ENCODE measurements at regions not wholly inside any gene's neighbourhood (a gene's known extent, or its start where the extent isn't known, plus 50 kb on each side); places are given as distances from the start of the nearest gene placed in this dataset.

GRCh38 chr7:124633740-124634139, 131.9 kb downstream of the GPR37 start:
- H3K27ac ChIP-seq (ENCODE audit: low read depth, low read length) = no peak overlapping the region
- H3K23me2 ChIP-seq (ENCODE audit: low read depth, low read length) = no peaks in the 10 kb centered on the region
- H3K9ac ChIP-seq (replicated peaks in 1 of 4; ENCODE audit: extremely low read depth in 1 of 4, low read depth in 3 of 4, low read length in 3 of 4) = no peak overlapping the region
- no peak overlapping the region for H2BK120ac ChIP-seq (replicated peaks; ENCODE audit: low read depth, low read length)
- H2BK5ac ChIP-seq (ENCODE audit: low read depth, low read length) = no peak overlapping the region
- no peak overlapping the region for H3K23ac ChIP-seq (ENCODE audit: insufficient read length)
- no peak overlapping the region for H3K4ac ChIP-seq (replicated peaks; ENCODE audit: insufficient read length, low read depth, low read length)
- no peak overlapping the region for H3K56ac ChIP-seq (replicated peaks; ENCODE audit: insufficient read length, low read depth, low read length)
- ChIA-PET POLR2A (ENCODE audit: partially characterized antibody) (no interaction called here), CTCF (ENCODE audit: partially characterized antibody) (no interaction called here)
- 85% methylated on average over 6 of the region's 6 CpGs; no CpG with 5 or more reads in 1 of the 2 experiments for WGBS, 2 experiments (ENCODE audit: extremely low coverage in 1 of 2, insufficient coverage in 1 of 2, insufficient read length in 1 of 2, insufficient replicate concordance in 2 of 2, low coverage in 1 of 2, low lambda C conversion rate in 2 of 2, missing lambda C conversion rate in 1 of 2)
- H2BK15ac ChIP-seq (ENCODE audit: low read length) = no peak overlapping the region
- H4K91ac ChIP-seq (replicated peaks; ENCODE audit: insufficient read length, low read length) = no peak overlapping the region
- no peak overlapping the region for H4K8ac ChIP-seq (ENCODE audit: extremely low read depth, insufficient read depth, low read length)
- H2AK5ac ChIP-seq (ENCODE audit: low read depth, low read length) = no peak overlapping the region
- no peaks in the 10 kb centered on the region for H3K79me1 ChIP-seq (ENCODE audit: low read depth, low read length)
- H4K5ac ChIP-seq (ENCODE audit: insufficient read length, low read depth, low read length) = no peak overlapping the region
- H3K4me3 ChIP-seq (ENCODE audit: extremely low read depth in 1 of 4, insufficient read depth in 2 of 4, low read depth in 3 of 4, low read length in 4 of 4) = no peak overlapping the region
- H4K20me1 ChIP-seq (replicated peaks in 1 of 2; ENCODE audit: control insufficient read depth in 1 of 2, insufficient read depth in 2 of 2, low read length in 2 of 2) = no peaks in the 10 kb centered on the region
- FAIRE-seq (no peak), DNase-seq (ENCODE audit: low read depth in 1 of 2, low spot score in 2 of 2) (no peak)
- no peaks in the 10 kb centered on the region for H3K27me3 ChIP-seq (replicated peaks in 1 of 4; ENCODE audit: control insufficient read depth in 3 of 4, extremely low read depth in 1 of 4, insufficient read depth in 3 of 4, low read length in 3 of 4)
- no peak overlapping the region for H3K4me2 ChIP-seq (ENCODE audit: insufficient read depth in 1 of 2, low read depth in 2 of 2, low read length in 2 of 2)
- no peak overlapping the region for H3K18ac ChIP-seq (ENCODE audit: extremely low read depth, low read length)
- no peaks in the 10 kb centered on the region for H3K9me3 ChIP-seq (ENCODE audit: insufficient read depth in 2 of 2, low read depth in 1 of 2, low read length in 1 of 2)
- H2BK12ac ChIP-seq (ENCODE audit: low read depth, low read length) = no peak overlapping the region
- no peaks in the 10 kb centered on the region for H3K36me3 ChIP-seq (ENCODE audit: control insufficient read depth in 2 of 4, insufficient read depth in 4 of 4, low read length in 3 of 4)
- no peak overlapping the region for H3K14ac ChIP-seq (ENCODE audit: insufficient read length)
- H2AFZ ChIP-seq (ENCODE audit: low read length) = no peak overlapping the region
- H2BK20ac ChIP-seq (ENCODE audit: low read length) = peak overlapping the region; percentile 62; the same call in 1 of the 2 replicates
- no peaks in the 10 kb centered on the region for H3K79me2 ChIP-seq (ENCODE audit: control insufficient read depth in 1 of 2, insufficient read depth in 2 of 2, low read length in 2 of 2)
- no peaks in the 10 kb centered on the region; a peak in 1 of 7 replicates for H3K4me1 ChIP-seq (replicated peaks in 1 of 4; ENCODE audit: control insufficient read depth in 3 of 4, insufficient read depth in 4 of 4, low read length in 3 of 4)
- no peak for TF ChIP-seq KDM5A (IDR thresholded peaks at IDR 0.05; ENCODE audit: low read length)
- TF ChIP-seq EZH2 (IDR thresholded peaks at IDR 0.05; ENCODE audit: low read depth, low read length, severe bottlenecking) = no peak
- TF ChIP-seq CTCF (IDR thresholded peaks at IDR 0.05; ENCODE audit: control extremely low read depth in 1 of 3, insufficient read depth in 1 of 3, low read depth in 1 of 3, low read length in 3 of 3) = no peak
- no peak for TF ChIP-seq SAP30 (IDR thresholded peaks at IDR 0.05; ENCODE audit: insufficient read depth, insufficient replicate concordance, low read length)
- no peak for TF ChIP-seq MAFK (IDR thresholded peaks at IDR 0.05; ENCODE audit: low read depth, low read length)
- TF ChIP-seq CBX8 (IDR thresholded peaks at IDR 0.05; ENCODE audit: borderline replicate concordance, low read depth, low read length) = no peak
